Stimulated activated CD8-positive, alpha-beta memory T cell treated with anti-CD3 and anti-CD28 coated beads, Interleukin-7, amount 100 ng/mL, for 4 hours (primary cell): ENCODE measurements at regions not wholly inside any gene's neighbourhood (a gene's known extent, or its start where the extent isn't known, plus 50 kb on each side); places are given as distances from the start of the nearest gene placed in this dataset.
"Not testable (repeated sequence)": the region's sequence is repeated elsewhere in the genome, so short reads cannot be mapped to it uniquely, and the experiment has no call there.

ENCODE experiments used
- DNase-seq, 2 donors: peaks; one replicate each; pipeline ENCODE4 v3.0.0-alpha.2; 2020; ENCODE audit warnings: low read depth in 2 of 2

GRCh38 chr21:7743940-7744339 is 2777.4 kb upstream of the TPTE start:
- not testable (repeated sequence) for DNase-seq

GRCh38 chr21:7744406-7745099 is 2776.8 kb upstream of the TPTE start:
- not testable (repeated sequence) for DNase-seq

DNA sequence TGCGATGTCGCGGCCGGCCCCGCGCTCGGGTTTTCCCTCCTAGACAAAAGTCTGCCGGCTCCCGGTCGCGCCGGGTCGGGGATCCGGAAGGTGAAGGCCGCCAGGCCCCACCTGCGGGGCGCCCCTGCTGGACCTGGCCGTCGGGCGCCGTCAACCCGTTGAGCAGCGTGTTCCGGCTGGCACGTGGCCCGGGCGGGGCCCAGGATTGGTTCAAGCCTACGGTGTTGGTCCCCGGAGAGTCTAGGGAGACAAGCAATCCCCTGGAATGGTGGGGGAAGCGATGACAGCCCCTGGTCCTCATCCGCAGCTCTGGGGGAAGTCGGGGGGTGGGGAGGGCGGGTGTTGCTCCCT is 2776.3 kb upstream of the TPTE start:
- DNase-seq, result not testable (repeated sequence)

DNA sequence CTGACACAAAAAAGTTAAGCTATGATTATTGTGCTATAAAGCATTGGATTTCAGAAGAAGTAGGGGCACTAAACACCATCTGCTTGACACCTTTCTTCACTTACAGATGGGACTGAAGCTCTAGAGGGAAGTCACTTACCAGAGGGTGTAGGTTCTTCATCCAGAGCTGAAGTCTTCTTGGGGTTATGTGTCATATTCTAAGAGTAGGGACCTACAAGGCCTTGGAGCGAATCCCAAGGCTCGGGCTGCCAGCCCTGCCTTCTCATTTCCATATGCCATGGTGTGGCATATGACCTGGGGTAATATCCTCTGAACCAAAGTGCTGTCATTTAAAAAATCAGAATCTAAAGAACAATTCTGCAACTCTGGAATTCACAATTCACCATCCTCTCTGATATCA is 2773.4 kb upstream of the TPTE start:
- DNase-seq, result not testable (repeated sequence)

- not testable (repeated sequence) for DNase-seq
Measured at GRCh38 chr21:7752611-7753010, 2768.8 kb upstream of the TPTE start.

DNA sequence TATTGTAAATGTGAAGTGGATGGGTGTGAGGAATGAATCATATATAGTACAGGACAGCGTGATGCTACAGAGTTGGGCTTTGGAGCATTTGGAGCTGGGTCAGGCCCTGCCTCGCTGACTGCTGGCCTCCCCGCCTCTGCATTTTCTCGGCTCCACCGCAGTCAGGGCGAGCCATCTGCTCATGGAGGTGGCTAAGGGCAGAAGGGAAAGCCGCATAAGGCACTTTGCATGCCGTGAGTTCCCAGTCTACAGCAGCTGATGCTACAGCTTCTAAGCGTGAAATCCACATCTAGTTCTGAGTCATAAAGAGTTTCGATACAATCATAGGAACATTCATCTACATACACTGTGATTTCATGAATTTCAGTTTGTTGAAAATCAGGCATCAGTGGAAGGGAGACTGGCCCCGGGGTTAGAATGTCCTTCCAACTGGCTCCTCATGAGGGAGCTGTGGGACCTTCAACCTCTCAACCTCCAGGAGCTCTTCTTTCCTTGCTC is 2768.0 kb upstream of the TPTE start:
- not testable (repeated sequence) for DNase-seq

GRCh38 chr21:7769985-7770384 is 2751.4 kb upstream of the TPTE start:
- not testable (repeated sequence) for DNase-seq

- DNase-seq, result not testable (repeated sequence)
Measured at GRCh38 chr21:7774219-7774618, 2747.2 kb upstream of the TPTE start.

- peak in 1 of 2 donors; percentile 0 for DNase-seq
Measured at GRCh38 chr21:7775327-7775984, 2745.9 kb upstream of the TPTE start.

DNA sequence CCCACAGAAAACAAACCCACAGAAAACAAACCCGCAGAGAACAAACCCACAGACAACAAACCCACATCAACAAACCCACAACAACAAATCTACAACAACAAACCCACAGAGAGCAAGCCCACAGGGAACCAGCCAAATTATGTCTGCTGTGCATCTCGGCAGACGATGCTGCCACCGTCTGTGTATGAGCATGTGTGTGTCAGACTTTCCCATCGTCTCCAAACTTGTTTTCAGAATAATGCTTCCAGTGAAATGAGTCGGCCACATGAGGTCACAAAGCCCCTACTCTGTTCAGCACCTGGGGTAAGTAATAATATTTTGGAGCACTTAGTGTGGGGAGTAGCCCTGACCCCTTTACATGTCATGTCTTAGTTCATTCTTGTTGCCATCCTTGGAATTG is 2745.3 kb upstream of the TPTE start:
- DNase-seq, result not testable (repeated sequence)

- not testable (repeated sequence) for DNase-seq
Measured at GRCh38 chr21:7776622-7777021, 2744.8 kb upstream of the TPTE start.

- DNase-seq, result not testable (repeated sequence)
Measured at GRCh38 chr21:7777289-7777688, 2744.1 kb upstream of the TPTE start.

- DNase-seq, result not testable (repeated sequence)
Measured at GRCh38 chr21:7787427-7788078, 2733.8 kb upstream of the TPTE start.

GRCh38 chr21:7793797-7794196 is 2727.6 kb upstream of the TPTE start:
- not testable (repeated sequence) for DNase-seq

DNA sequence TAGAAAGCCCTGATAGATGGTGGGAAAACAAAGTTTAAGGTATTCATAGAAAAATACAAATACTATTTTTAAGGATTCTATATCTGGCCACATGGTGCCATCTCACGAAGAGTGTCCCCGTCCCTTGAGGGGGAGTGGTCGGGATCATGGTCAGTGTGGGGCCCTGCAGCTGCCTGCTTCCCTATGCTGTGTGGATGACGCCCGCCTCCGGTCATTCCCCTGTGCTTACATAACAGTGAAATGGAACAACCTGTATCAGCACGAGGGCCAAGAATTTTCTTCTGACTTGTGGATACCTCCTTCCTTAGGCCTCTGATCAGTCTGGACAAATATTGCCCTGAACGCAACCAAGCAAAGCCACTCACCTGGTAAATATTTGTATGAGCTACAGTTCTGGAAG is 2724.1 kb upstream of the TPTE start:
- DNase-seq, result not testable (repeated sequence)

DNA sequence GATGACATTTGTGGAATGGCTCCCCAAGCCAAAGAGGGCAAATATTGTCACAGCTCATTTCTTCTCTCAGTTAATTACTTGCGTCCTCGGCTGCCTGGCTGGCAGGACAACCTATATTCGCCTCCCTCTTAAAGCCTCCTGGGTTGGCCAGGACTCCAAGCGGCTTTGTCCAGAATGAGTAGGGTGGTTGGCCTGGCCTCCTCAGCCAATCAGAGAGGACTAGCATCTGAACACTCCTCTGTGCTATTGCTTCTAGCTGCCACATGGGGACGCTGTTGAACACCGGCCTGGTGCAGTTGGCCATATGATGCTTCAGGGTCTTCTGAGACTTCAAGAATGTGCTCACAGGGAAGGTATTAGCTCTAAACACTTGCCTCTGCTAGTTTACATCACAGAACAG is 2722.9 kb upstream of the TPTE start:
- not testable (repeated sequence) for DNase-seq

GRCh38 chr21:7799697-7800096 is 2721.7 kb upstream of the TPTE start:
- DNase-seq, result not testable (repeated sequence)

- not testable (repeated sequence) for DNase-seq
Measured at GRCh38 chr21:7813475-7813874, 2707.9 kb upstream of the TPTE start.

DNA sequence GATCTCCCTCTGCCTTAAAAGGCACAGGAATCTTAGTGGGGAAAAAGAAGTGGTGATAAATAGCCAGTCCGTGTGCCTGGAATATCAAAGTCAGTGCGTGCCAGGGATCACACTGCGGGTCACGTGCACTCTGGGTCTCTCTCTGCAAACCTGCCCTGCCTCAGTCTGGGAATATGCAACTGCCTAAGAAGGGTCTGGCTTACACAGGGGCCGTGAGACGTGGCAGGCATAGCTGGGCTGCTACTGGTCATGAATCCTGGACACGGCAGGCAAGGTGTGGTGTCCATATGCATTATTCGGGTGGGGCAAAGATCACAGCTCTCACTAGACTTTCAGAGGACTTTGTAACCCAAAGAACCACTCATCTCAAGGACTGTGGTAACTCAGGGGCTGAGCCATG is 2704.4 kb upstream of the TPTE start:
- not testable (repeated sequence) for DNase-seq

DNA sequence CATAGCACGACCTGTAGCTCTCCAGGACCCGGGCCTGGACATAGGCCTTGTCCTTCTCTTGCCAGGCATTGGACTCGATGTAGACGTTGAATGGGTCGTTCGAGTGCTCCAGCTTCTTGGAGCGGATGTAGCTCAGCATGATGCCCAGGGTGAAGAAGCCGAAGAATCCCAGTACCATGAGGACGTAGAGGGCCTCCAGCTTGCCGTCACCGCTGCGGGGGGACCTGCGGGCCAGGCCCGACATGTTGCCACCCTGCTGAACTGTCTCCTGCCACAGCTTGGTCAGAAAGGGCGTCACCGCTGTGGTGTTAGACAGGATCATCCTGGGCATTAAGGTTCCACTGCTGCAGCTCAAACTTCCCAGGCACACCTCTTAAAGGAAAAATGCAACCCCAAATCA is 2702.1 kb upstream of the TPTE start:
- not testable (repeated sequence) for DNase-seq

GRCh38 chr21:7825627-7826026 is 2695.8 kb upstream of the TPTE start:
- DNase-seq, result not testable (repeated sequence)

DNA sequence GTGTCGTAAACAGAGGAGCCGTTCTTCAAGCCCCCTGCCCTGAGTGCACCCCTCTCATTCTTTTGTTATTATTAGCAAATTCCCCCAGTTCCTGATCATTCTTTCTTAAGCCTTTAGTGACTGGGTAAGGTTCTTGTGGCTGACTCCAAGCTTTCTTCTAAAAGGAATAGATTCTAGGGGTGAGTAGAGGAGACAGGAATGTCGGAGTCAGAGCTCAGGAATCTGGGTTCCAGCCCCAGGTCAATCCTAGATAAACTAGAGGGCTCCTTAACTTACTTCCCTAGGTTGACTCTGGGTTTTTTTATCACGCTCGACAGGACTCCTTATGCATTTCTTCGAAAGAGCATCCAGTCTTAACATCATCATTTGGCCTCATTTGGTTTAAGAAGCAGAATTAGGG is 2695.2 kb upstream of the TPTE start:
- DNase-seq, result not testable (repeated sequence)

DNA sequence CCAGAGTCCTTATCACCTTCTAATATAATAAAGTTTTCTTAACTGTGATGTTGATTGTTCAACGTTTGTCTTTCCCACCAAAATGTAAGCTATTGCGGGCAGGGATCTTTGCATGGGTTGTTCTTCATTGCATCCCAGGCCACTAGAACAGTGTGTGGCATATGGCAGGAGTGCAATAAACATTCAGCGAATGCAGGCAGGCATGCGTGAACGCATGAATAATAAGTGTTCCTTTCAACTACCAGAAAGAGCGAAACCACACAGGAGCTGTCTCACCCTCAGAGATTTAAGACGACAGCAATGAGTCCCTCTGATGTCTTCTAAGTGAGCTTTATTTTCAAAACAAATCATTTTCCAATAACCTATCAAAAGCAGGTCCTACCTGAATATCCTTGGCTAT is 2693.1 kb upstream of the TPTE start:
- DNase-seq, result not testable (repeated sequence)
